ENCODE measurements at regions not wholly inside any gene's neighbourhood (a gene's known extent, or its start where the extent isn't known, plus 50 kb on each side); places are given as distances from the start of the nearest gene placed in this dataset.

- TF ChIP-seq CTCF (IDR thresholded peaks at IDR 0.05; ENCODE audit: low read depth, low read length, missing input control), result no peak
- no peak for TF ChIP-seq FOXA1 (IDR thresholded peaks at IDR 0.05)
- no peak for TF ChIP-seq JUND (IDR thresholded peaks at IDR 0.05)
Measured at GRCh38 chr4:13092702-13093101, 391.4 kb downstream of the RAB28 start (continued).

GRCh38 chr4:13089659-13089998, 394.5 kb downstream of the RAB28 start:
- Histone ChIP-seq H3K4me1 (ENCODE audit: control insufficient read depth in 4 of 4, insufficient read depth in 4 of 4, low read length in 3 of 4) (peaks cover 0 to 11% (median 0%) of the 10 kb centered on the region in 4 donors), H3K27ac (ENCODE audit: low read depth in 1 of 2, low read length in 2 of 2) (peak overlapping the region; percentile 3 to 46), H3K4me3 (ENCODE audit: low read depth in 1 of 3, low read length in 3 of 3) (no peak overlapping the region), H3K27me3 (ENCODE audit: control insufficient read depth in 4 of 4, insufficient read depth in 4 of 4, low read length in 3 of 4) (no peaks in the 10 kb centered on the region), H3K9ac (ENCODE audit: low read depth in 1 of 2, low read length in 2 of 2) (no peak overlapping the region), H3K9me3 (ENCODE audit: control insufficient read depth in 4 of 4, low read length in 3 of 4) (no peaks in the 10 kb centered on the region), H3K36me3 (ENCODE audit: control insufficient read depth in 4 of 4, insufficient read depth in 3 of 4, low read depth in 1 of 4, low read length in 3 of 4) (no peaks in the 10 kb centered on the region)
- DNase-seq (ENCODE audit: low spot score), result no peak
- TF ChIP-seq SP1 (IDR thresholded peaks at IDR 0.05) (peak; percentile 37), RXRA (IDR thresholded peaks at IDR 0.05) (peak; percentile 46 to 49), GABPA (IDR thresholded peaks at IDR 0.05 in 1 of 2, conservative IDR thresholded peaks at IDR 0.05 in 1 of 2) (no peak)

- no peak for DNase-seq (ENCODE audit: low spot score)
- H3K4me3 ChIP-seq (ENCODE audit: low read depth in 1 of 3, low read length in 3 of 3), result no peak overlapping the region
- no peak overlapping the region for H3K9ac ChIP-seq (ENCODE audit: low read depth in 1 of 2, low read length in 2 of 2)
- H3K4me1 ChIP-seq (ENCODE audit: control insufficient read depth in 4 of 4, insufficient read depth in 4 of 4, low read length in 3 of 4), result peaks cover 0 to 11% (median 0%) of the 10 kb centered on the region in 4 donors
- TF ChIP-seq HNF4A (conservative IDR thresholded peaks at IDR 0.05), result peak in 1 of 2 donors; percentile 23
- no peak for TF ChIP-seq MAX (IDR thresholded peaks at IDR 0.05)
- H3K9me3 ChIP-seq (ENCODE audit: control insufficient read depth in 4 of 4, low read length in 3 of 4), result no peaks in the 10 kb centered on the region
- WGBS, result 14% methylated on average over 2 of the region's 2 CpGs
- H3K27ac ChIP-seq (ENCODE audit: low read depth in 1 of 2, low read length in 2 of 2), result peak overlapping the region; percentile 3 to 46
- H3K27me3 ChIP-seq (ENCODE audit: control insufficient read depth in 4 of 4, insufficient read depth in 4 of 4, low read length in 3 of 4), result no peaks in the 10 kb centered on the region
- no peaks in the 10 kb centered on the region for H3K36me3 ChIP-seq (ENCODE audit: control insufficient read depth in 4 of 4, insufficient read depth in 3 of 4, low read depth in 1 of 4, low read length in 3 of 4)
Measured at GRCh38 chr4:13088726-13089658, 395.1 kb downstream of the RAB28 start.

- H3K36me3 ChIP-seq (ENCODE audit: control insufficient read depth in 4 of 4, insufficient read depth in 3 of 4, low read depth in 1 of 4, low read length in 3 of 4), result no peaks in the 10 kb centered on the region
- H3K4me3 ChIP-seq (ENCODE audit: low read depth in 1 of 3, low read length in 3 of 3), result no peak overlapping the region
- no peaks in the 10 kb centered on the region for H3K27me3 ChIP-seq (ENCODE audit: control insufficient read depth in 4 of 4, insufficient read depth in 4 of 4, low read length in 3 of 4)
- H3K9ac ChIP-seq (ENCODE audit: low read depth in 1 of 2, low read length in 2 of 2), result no peak overlapping the region
- H3K9me3 ChIP-seq (ENCODE audit: control insufficient read depth in 4 of 4, low read length in 3 of 4), result peaks cover 0 to 1% (median 0%) of the 10 kb centered on the region in 4 donors
- no peak overlapping the region for H3K27ac ChIP-seq (ENCODE audit: low read depth in 1 of 2, low read length in 2 of 2)
- H3K4me1 ChIP-seq (ENCODE audit: control insufficient read depth in 4 of 4, insufficient read depth in 4 of 4, low read length in 3 of 4), result peaks cover 0 to 11% (median 1%) of the 10 kb centered on the region in 4 donors
- 90% methylated on average over 1 of the region's 1 CpG for WGBS
- DNase-seq (ENCODE audit: low spot score), result no peak
- TF ChIP-seq RXRA (IDR thresholded peaks at IDR 0.05) (no peak), ATF3 (IDR thresholded peaks at IDR 0.05) (no peak), CTCF (IDR thresholded peaks at IDR 0.05; ENCODE audit: low read depth, low read length, missing input control) (no peak), REST (IDR thresholded peaks at IDR 0.05) (no peak), JUND (IDR thresholded peaks at IDR 0.05) (no peak), ZBTB33 (IDR thresholded peaks at IDR 0.05) (no peak), TAF1 (conservative IDR thresholded peaks at IDR 0.05) (no peak), YY1 (IDR thresholded peaks at IDR 0.05) (no peak), FOXA1 (IDR thresholded peaks at IDR 0.05) (no peak), EGR1 (IDR thresholded peaks at IDR 0.05; ENCODE audit: low read depth in 2 of 2) (no peak)
Measured at GRCh38 chr4:13087041-13087440, 397.1 kb downstream of the RAB28 start.
